GM23338 (cell line): ENCODE measurements at regions not wholly inside any gene's neighbourhood (a gene's known extent, or its start where the extent isn't known, plus 50 kb on each side); places are given as distances from the start of the nearest gene placed in this dataset.

Experiments
- EZH2 ChIP-seq: fragments of 200-600 bp; sonication (generic); IDR thresholded peaks from one replicate; pipeline ENCODE4 v1.8.0; 2017; ENCODE audit warnings: antibody characterized with exemption, mild to moderate bottlenecking, low read depth; ENCODE audit not compliant: unreplicated experiment
- POLR2AphosphoS5 ChIP-seq: IDR thresholded peaks from 2 replicates; pipeline ENCODE4 v1.6.1; 2016; ENCODE audit warnings: antibody characterized with exemption, low read depth
- TF ChIP-seq, protein P1 (sequence below), 2 experiments: fragments of 200-600 bp in 1 of 2; sonication (generic) in 1 of 2; conservative IDR thresholded peaks; 2 replicates each; pipeline versions ENCODE4 v1.5.1 to v1.6.1; 2016 to 2017; ENCODE audit warnings: antibody characterized with exemption in 2 of 2, low read depth in 2 of 2, mild to moderate bottlenecking in 2 of 2, moderate library complexity in 1 of 2
- TF ChIP-seq, protein P2 (sequence below): IDR thresholded peaks from one replicate; pipeline ENCODE4 v1.6.1; 2018; ENCODE audit warnings: antibody characterized with exemption; ENCODE audit not compliant: unreplicated experiment
- TF ChIP-seq, protein P3 (sequence below): IDR thresholded peaks from 2 replicates; pipeline ENCODE4 v1.6.1; 2016; ENCODE audit warnings: antibody characterized with exemption

DNA sequence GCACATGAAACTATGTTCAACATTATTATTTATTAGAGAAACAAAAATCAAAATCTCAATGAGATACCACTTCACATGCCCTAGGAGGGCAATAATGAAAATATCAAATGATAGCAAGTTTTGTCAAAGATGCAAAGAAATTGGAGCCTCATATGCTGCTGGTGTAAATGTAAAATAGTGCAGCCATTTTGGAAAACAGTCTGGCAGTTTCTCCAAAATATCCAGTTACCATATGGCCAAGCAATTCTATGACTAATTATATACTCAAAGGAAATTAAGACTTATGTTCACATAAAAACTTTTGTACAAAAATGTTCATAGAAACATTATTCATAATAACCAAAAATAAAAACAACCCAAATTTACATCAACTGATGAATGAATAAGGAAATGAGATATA lies 313.6 kb upstream of the LMO3 start:
- TF ChIP-seq, protein P1, sequence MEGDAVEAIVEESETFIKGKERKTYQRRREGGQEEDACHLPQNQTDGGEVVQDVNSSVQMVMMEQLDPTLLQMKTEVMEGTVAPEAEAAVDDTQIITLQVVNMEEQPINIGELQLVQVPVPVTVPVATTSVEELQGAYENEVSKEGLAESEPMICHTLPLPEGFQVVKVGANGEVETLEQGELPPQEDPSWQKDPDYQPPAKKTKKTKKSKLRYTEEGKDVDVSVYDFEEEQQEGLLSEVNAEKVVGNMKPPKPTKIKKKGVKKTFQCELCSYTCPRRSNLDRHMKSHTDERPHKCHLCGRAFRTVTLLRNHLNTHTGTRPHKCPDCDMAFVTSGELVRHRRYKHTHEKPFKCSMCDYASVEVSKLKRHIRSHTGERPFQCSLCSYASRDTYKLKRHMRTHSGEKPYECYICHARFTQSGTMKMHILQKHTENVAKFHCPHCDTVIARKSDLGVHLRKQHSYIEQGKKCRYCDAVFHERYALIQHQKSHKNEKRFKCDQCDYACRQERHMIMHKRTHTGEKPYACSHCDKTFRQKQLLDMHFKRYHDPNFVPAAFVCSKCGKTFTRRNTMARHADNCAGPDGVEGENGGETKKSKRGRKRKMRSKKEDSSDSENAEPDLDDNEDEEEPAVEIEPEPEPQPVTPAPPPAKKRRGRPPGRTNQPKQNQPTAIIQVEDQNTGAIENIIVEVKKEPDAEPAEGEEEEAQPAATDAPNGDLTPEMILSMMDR (conservative IDR thresholded peaks at IDR 0.05; ENCODE audit: low read depth in 2 of 2), result no peak
- TF ChIP-seq, protein P2, sequence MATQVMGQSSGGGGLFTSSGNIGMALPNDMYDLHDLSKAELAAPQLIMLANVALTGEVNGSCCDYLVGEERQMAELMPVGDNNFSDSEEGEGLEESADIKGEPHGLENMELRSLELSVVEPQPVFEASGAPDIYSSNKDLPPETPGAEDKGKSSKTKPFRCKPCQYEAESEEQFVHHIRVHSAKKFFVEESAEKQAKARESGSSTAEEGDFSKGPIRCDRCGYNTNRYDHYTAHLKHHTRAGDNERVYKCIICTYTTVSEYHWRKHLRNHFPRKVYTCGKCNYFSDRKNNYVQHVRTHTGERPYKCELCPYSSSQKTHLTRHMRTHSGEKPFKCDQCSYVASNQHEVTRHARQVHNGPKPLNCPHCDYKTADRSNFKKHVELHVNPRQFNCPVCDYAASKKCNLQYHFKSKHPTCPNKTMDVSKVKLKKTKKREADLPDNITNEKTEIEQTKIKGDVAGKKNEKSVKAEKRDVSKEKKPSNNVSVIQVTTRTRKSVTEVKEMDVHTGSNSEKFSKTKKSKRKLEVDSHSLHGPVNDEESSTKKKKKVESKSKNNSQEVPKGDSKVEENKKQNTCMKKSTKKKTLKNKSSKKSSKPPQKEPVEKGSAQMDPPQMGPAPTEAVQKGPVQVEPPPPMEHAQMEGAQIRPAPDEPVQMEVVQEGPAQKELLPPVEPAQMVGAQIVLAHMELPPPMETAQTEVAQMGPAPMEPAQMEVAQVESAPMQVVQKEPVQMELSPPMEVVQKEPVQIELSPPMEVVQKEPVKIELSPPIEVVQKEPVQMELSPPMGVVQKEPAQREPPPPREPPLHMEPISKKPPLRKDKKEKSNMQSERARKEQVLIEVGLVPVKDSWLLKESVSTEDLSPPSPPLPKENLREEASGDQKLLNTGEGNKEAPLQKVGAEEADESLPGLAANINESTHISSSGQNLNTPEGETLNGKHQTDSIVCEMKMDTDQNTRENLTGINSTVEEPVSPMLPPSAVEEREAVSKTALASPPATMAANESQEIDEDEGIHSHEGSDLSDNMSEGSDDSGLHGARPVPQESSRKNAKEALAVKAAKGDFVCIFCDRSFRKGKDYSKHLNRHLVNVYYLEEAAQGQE, result no peak
- TF ChIP-seq POLR2AphosphoS5, result no peak
- no peak for TF ChIP-seq EZH2
- TF ChIP-seq, protein P3, sequence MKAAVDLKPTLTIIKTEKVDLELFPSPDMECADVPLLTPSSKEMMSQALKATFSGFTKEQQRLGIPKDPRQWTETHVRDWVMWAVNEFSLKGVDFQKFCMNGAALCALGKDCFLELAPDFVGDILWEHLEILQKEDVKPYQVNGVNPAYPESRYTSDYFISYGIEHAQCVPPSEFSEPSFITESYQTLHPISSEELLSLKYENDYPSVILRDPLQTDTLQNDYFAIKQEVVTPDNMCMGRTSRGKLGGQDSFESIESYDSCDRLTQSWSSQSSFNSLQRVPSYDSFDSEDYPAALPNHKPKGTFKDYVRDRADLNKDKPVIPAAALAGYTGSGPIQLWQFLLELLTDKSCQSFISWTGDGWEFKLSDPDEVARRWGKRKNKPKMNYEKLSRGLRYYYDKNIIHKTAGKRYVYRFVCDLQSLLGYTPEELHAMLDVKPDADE, result no peak
